NCI-H2196 (cell line): ENCODE measurements at regions not wholly inside any gene's neighbourhood (a gene's known extent, or its start where the extent isn't known, plus 50 kb on each side); places are given as distances from the start of the nearest gene placed in this dataset.
A peak's percentile ranks its signal among the peaks of the same experiment; 100 is the strongest.

Experiments used
- DNase-seq: peaks from one replicate; lab custom pipeline; 2025; ENCODE audit not compliant: unreplicated experiment; lab: John Stamatoyannopoulos, UW

DNA sequence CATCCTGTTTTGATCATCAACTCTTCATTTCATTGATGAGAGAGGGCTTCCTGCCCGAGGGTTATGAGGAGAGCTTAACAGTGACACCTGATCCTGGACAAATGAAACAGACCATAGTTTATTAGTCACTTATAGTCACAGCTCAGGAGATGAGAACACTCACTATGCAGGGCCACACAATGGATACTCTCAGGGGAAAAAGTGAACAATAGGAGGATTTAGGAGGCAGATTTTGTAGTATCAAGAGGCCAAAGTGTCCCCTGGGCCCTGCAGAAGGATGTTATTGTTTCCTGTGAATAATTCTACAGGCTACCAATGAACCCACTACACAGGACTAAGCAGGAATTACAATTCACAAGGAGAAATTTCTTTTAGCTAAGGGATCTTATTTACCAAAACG lies 772.8 kb upstream of the MAN1A1 start:
- DNase-seq, result no peak

DNA sequence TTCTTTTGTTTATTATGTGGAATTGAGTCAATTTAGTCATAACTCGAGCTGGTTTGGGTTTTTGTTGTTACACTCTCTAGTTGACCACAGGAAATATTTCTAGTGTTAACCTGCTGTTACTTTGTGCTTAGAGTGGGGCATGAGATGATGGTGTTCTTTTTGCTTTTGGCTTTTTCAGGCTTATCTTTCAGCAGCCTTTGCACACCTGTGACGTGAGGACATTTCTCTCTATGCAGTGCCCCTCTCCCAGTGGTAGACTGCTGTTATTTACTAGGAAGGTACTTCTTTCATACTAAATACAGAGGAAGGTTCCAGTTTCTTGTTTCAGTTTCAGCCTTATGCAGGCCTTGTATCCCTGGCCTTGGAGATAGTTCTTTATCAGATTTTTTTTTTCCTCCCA lies 766.8 kb upstream of the MAN1A1 start:
- no peak for DNase-seq

DNA sequence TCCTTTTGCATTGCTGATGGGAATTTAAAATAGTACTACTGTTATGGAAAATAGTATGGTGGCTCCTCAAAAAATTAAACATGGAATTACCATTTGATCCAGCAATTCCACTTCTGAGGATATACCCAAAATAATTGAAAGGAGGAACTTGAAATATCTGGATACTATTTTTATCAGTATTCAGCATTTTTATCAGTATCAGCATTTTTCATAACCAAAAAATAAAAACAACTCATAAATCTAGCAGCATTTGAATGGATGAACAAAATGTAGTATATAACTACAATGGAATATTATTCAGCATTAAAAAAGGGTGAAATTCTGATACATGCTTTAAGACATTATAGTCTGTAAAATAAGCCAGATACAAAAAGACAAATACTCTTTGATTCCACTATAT lies 763.4 kb upstream of the MAN1A1 start:
- no peak for DNase-seq

- DNase-seq, result no peak
These were observed 761.4 kb upstream of the MAN1A1 start for GRCh38 chr6:120111001-120111400.

DNA sequence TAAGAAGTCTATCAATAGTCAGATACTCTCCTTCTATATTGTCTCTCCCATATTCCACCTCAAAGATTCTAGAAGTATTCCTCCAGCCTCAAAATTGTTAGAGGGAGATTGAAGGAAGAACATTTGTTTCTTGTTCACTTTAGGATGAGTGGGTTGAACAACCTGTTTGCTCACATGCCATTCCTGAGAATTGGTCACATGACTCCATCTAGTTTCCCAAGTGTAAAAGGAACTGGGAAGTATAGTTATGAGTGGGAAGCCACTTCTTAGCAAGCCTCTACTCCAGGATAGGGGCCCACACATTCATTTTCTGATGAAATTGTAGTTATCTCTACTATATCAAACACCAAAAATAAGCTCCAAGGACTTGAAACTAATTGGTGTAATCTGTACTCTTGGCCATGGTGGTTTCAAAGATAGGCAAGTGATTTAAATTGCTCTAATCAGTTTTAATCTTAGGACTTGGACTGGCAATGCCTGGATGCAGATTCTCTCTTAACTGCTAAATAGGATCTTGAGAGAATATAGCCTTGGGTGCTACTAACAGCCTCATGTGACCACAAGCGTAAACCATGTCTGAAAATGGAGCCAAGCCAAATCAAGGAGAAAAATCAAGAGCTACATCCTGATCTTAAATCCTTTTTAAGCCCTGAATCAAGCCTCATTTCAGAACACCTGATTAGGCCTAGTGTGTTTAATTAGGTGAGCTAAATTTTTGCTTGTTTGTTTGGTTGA lies 758.7 kb upstream of the MAN1A1 start:
- DNase-seq, result no peak

GRCh38 chr6:120103618-120104017 lies 754.1 kb upstream of the MAN1A1 start:
- DNase-seq, result no peak

DNA sequence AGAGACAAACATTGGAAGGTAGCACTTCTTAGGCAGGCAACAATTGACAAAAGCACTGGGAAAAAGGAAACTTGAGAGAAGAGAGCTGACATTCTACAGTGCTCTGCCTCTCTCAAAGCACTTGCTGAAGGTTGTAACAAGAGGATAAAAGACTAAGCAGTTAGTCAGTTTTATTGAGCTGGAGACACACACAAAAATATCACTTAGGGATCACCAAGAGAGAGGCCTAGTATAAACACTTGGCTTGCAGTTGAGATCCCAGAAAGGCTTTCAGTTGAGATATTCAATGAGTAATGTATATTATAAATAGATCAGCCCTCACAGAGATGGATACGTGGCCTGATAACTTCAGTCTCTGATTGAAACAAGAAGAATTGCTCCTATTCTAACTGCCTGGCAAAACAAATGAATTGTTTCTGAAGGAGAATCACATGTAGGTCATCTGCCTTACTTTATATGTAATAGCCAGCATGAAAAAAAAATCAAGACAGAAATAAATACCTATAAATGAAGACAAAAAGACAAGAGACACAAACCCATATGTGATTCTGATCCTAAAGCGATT lies 747.2 kb upstream of the MAN1A1 start:
- DNase-seq, result no peak

DNA sequence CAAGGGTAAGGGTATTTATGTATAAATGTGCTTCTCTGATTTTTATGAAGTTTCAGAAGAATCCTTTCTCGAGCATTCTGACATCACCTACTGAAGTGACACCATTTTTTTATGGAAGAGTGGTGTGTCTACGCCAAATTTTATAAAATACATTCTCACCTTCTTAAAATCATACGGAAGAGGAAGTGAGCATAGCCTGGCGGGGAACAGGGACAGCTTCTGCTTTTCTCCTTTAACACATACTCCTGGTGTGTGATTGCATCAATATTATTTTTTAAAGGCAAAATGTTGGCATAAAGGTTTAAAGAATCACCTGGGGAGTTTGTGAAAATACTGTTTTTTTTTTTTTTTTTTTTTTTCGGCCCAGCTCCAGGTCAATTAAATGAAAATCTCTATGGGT lies 733.6 kb upstream of the MAN1A1 start:
- DNase-seq, result no peak

- DNase-seq, result no peak
These were observed 727.9 kb upstream of the MAN1A1 start for GRCh38 chr6:120077489-120077888.

GRCh38 chr6:120058410-120058809 lies 708.8 kb upstream of the MAN1A1 start:
- no peak for DNase-seq

DNA sequence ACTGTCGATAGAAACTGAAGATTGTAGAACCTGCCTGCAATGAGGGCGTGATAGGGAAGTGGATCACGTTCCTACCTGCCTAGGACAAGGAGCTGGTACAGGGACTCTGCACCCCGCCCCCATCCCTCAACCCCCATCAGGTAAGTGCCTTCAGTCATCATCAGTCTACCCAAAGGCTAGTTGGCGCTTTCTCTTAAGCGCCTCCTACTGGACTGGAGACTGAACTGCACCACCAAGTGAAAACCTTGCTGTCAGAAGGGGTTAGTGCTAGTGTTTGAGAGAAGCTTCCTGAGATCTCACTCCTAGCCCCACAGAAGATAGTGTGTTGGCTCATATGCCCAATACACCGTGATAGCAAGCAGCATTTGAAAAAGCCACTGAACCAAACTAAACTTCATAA lies 706.5 kb upstream of the MAN1A1 start:
- DNase-seq, result no peak

DNA sequence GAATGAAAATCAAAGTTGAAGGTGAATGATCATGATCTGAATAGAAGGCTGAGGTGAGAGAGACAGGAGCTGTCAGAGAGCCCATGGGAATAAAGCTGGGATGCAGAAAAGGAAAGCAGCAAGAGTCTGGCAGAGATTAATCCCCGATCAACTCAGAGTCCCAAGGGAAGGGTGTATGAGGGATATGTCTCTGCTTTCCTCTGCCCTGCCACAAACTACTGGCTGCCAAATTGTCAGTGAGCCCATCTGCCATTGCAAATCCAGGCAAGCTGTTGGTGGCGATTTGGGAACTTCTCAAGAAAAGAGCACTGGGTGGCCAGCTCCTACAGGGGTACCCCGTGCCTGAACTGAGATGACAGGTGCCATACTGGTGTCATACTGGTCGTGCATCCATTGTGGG lies 705.5 kb upstream of the MAN1A1 start:
- DNase-seq, result no peak

- no peak for DNase-seq
These were observed 690.1 kb upstream of the MAN1A1 start for GRCh38 chr6:120039664-120040063.

DNA sequence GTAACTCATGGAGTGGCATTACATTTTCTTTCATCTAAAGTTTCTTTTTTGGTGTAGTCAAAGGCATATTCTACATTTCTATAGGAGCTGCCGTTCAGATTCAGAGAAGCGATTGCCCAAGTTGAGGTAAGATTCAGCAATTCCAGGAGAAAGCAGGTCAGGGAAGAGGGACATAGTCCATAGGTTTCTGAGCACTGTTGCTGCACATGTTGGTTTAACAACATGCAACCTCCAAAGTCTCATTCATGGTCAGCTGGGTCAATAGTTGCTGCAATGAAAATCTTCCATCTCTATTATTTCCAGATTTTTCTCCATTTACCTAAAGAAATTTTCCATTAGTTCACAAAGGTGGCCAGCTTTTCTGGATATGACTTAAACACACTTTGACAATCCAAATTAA lies 682.3 kb upstream of the MAN1A1 start:
- no peak for DNase-seq

- DNase-seq, result no peak
These were observed 677.2 kb upstream of the MAN1A1 start for GRCh38 chr6:120026791-120027190.

DNA sequence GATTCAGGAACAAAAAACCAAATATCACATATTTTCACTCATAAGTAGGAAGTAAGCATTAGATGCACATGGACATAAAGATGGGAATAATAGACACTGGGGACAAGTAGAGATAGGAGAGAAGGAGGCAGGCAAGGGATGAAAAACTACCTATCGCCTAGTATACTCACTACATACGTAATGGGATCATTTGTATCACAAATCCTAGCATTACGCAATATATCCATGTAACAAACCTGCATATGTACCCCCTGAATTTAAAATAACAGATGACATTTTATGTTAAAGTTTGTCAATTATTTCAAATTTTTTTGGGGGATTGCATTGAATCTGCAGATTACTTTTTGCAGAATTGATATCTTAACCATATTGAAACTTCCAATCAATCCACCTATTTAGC lies 660.5 kb upstream of the MAN1A1 start:
- DNase-seq, result no peak

DNA sequence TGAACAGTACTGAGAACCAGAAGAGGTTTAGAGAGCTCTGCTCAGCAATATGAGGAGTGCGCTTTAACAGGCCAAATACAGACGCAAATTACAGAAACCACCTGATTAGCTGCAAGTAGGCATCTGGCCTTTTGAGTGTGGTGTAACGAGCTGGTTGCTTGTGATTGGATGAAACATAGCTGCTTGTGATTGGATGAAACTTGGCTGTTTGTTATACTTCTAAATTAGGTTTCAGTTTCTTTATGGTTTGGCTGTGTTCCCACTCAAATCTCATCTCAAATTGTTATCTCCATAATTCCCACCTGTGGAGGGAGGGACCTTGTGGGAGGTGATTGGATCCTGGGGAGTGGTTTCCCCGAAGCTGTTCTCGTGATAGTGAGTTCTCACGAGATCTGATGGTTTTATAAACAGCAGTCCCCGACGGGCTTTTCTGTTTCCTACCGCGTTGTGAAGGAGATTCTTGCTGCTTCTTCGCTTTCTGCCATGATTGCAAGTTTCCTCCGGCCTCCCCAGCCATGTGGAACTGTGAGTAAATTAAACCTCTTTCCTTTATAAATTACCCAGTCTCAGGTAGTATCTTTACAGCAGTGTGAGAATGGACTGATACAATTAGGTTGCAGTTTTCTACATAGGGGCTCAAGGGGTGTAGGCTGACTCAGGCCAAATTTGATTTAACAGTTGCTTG lies 655.9 kb upstream of the MAN1A1 start:
- peak; percentile 91 for DNase-seq

- DNase-seq, result no peak
These were observed 637.5 kb upstream of the MAN1A1 start for GRCh38 chr6:119986934-119987549.

DNA sequence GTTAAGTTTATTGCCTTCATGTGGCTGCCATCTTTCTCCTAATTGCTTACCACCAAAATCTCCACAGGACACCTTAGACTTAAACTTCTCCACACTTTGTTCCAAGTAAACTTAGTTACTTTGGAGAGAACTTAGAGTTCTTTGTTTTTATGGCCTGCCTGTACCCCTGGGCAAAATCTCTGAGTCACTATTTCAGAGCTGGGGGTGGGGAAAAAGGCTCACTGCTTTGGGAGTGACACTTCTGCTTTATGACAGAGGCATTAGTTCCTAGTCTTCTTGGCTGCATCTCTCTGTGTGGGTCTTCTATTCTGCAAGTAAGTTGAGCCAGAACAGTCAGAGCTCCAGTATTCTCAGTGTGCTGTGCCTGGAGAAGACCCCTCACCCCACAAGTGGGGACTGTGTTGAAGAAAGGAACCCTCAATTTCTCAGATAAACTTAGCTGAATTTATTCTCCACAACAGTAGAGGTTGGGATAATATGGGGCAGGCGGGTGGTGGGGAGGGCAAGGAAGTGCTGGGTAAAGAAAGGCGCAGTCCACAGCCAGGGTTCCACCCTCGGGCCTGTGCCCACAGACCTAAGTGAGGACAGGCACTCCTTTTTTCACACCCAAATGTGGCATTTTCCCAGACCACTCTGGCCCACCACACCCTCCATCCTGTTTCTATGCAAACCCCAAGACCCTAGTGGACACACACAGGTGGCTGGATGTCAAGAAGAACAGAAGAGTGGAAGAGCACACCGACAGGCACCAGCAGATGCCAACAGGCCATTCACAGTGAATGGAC lies 636.6 kb upstream of the MAN1A1 start:
- DNase-seq, result no peak

DNA sequence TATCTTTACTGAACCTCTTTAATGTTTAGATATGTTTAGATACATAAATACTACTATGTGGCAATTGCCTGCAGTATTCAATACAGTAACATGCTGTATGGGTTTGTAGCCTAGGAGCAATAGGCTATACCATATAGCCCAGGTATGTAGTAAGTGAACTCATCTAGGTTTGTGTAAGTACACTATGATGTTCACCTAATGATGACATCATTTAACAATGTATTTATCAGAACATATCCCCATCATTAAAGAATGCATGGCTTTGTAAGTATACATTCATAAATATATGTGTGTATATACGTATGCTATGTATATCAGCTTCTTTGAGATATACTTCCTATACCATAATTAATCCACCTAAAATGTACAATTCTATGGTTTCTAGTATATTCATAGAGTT lies 631.2 kb upstream of the MAN1A1 start:
- no peak for DNase-seq

GRCh38 chr6:119979862-119980261 lies 630.3 kb upstream of the MAN1A1 start:
- DNase-seq, result no peak
